ENCODE measurements at regions not wholly inside any gene's neighbourhood (a gene's known extent, or its start where the extent isn't known, plus 50 kb on each side); places are given as distances from the start of the nearest gene placed in this dataset.
"Not testable (repeated sequence)": the region's sequence is repeated elsewhere in the genome, so short reads cannot be mapped to it uniquely, and the experiment has no call there.

DNA sequence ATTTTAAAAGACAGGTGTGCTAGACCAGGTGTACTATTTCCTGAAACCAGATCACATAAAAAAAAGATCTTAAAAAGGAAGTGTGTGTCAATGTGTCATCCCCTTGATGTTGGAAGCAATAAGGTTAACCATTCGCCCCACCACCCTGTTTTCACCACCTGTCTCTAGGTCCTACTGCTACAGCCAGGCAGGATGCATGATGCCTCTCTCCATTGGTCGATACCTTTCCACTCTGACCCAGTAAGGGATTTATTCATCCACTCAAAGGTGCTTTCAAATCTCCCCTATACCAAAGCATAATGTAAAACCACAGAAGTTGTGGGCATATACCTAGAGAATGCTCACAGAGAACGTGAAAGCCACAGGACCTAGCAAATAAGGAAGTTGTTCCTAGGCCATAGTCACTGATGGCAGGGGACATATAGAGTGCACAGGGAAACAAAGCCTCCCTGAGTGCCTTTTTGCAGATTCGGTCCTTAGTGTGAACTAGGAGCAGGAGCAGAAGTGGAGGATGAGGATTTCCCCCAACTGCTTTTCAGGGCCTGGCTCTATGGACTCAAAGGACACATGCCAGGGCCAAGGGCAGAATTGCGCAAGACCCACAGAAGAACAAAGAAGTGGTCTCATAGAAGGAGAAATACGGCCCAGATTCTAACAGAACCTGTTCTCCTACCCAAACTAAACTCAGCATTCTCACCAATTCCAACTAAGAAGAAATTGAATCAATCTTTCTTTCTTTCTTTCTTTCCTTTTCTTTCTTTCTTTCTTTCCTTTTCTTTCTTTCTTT, 631.5 kb upstream of the NRP1 start:
- no peak for DNase-seq (ENCODE audit: low read depth in 1 of 2, low spot score in 1 of 2)

DNA sequence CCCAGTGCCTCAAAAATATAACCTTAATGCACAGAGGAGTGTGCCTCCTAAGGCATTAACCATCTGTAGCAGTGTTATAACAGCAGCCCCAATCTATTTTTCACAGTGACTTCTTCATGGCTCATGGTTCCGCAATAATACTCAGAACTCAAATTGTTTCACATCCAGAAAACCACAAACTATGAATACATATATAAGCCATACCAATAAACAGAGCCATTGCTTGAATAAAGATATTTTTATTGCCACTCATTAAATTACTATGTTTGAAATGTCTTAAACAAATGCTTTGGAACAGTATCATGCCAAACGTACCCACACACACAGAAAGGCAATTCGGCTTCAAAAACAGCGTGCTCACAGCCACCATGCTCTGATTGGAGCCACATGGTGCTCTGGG, 629.3 kb upstream of the NRP1 start:
- no peak for DNase-seq (ENCODE audit: low read depth in 1 of 2, low spot score in 1 of 2)

DNA sequence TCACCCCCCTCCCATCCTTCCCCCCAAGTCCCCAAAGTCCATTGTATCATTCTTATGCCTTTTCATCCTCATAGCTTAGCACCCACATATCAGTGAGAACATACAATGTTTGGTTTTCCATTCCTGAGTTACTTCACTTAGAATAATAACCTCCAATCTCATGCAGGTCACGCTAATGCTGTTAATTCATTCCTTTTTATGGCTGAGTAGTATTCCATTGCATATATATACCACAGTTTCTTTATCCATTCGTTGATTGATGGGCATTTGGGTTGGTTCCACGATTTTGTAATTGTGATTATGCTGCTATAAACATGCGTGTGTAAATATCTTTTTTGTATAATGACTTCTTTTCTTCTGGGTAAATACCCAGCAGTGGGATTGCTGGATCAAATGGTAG, 621.9 kb upstream of the NRP1 start:
- not testable (repeated sequence) for DNase-seq (ENCODE audit: low read depth in 1 of 2, low spot score in 1 of 2)

GRCh38 chr10:33955676-33956075, 621.2 kb upstream of the NRP1 start:
- DNase-seq (ENCODE audit: low read depth in 1 of 2, low spot score in 1 of 2), result no peak

DNA sequence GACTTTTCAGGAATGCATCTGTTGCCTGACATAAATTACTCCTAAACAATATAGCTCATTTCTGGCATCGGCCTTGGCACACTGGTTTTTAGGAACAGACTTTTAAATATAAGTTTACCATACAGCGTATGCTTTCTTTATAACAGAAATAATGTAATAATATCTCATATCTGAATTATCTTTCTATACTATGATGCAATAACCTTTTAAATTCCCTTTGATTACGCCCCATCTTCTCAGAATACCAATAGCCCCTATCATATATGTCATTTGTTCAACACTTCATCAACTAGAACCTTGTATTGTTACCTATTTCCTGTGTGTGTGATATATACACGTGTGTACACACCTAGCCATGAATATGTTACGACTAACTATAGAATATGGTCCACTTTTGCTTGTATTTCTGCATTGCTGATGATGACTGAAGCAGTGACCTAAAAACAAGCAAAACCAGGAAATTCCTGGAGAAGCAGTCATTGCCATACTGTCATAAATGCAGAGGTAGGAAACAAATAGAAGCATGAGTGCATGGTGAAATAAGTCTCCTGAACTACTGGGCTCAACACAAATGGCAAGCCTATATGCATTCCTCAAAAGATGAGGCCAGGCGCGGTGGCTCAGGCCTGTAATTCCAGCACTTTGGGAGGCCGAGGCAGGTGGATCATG, 618.4 kb upstream of the NRP1 start:
- no peak for DNase-seq (ENCODE audit: low read depth in 1 of 2, low spot score in 1 of 2)

- DNase-seq (ENCODE audit: low read depth in 1 of 2, low spot score in 1 of 2), result no peak
Measured at GRCh38 chr10:33950206-33950605, 615.7 kb upstream of the NRP1 start.

DNA sequence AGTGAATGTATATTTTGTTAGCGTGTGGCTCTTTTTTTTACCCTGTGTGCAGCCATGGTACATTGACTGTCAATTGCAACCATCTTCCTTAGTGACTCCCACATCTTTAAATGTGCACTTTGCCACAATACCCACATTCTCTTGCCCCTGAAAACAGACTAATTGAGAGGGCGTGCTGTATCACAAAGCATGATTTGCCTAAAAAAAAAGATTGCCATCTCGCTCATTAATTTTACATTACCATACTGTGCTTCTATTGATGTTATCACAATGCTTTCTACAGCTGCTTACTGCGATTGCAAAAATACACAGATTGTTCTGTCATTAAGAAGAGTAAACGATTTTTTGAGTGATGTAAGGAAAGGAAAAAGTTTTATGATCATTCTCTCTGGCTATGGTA, 613.1 kb upstream of the NRP1 start:
- no peak for DNase-seq (ENCODE audit: low read depth in 1 of 2, low spot score in 1 of 2)

GRCh38 chr10:33945051-33945450, 610.6 kb upstream of the NRP1 start:
- DNase-seq (ENCODE audit: low read depth in 1 of 2, low spot score in 1 of 2), result no peak

- no peak for DNase-seq (ENCODE audit: low read depth in 1 of 2, low spot score in 1 of 2)
Measured at GRCh38 chr10:33942508-33942907, 608.0 kb upstream of the NRP1 start.

DNA sequence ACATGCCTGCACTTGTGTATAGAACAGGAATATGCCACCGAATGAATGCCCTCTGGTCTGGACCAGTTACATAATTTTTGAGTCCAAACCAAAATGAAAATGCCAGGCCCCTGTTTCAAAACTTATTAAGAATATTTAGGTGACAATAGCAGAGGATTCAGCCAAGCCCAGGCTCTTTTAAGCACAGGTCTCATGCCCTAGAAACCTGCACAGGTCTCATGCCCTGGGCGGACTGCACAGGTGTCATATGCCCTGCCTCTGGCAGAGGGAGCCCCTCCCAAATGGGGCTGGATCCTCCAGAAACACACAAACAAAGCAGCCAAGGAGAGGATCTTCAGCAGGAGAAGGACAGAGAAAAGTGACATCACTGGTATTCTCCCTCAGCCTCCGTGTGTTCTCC, 605.4 kb upstream of the NRP1 start:
- DNase-seq (ENCODE audit: low read depth in 1 of 2, low spot score in 1 of 2), result no peak

GRCh38 chr10:33939410-33939809, 604.9 kb upstream of the NRP1 start:
- no peak for DNase-seq (ENCODE audit: low read depth in 1 of 2, low spot score in 1 of 2)

DNA sequence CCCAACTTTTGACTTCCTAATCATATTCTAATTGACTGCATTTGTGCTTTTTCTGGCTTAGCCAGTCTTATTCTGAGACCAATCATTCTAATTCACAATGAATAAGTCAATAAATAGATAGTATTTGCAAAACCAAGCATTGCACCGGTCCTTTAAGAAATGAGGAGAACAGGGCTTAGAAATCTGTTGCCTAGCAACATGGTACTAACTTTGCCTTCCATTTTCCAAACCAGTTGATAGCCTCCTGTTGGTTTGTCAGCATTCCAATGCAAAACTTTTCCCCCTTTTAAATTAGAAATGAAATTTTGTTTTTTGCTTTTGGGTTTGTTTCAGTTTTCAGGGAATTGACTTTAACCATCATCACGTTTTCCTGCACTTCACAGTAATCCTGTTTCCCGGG, 603.5 kb upstream of the NRP1 start:
- DNase-seq (ENCODE audit: low read depth in 1 of 2, low spot score in 1 of 2), result no peak

DNA sequence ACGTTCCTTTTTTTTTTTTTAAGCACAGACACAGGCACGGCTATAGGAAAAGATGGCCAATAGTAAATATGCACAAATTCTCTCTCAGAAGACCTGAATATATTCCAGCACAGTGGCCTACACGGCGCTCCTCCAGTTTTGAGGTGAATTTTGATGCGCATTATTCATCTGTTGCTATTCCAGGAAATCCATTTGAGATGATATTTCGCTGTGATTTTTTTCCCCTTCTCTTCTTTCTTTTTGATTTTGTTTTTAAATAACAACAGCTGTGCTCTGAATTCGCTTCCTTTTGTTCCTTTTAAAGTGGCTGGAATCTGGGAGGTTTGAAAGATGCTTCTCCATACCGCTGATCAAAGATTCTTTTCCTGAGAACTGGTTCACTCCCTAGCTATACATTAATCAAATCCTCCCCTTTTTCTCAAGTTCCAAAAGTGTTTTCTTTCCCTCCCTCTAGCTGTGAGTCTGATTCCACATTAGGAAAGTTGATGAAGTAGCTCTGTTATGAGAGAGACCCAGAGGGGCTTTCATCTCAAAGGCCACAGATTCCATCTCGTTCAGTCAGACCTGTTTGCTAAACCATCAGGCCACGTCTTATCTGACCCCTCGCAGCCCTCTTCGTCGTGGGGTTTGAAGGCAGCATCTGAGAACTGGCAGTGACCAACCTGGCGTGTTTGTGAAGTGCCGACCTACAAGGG, 602.7 kb upstream of the NRP1 start:
- no peak for DNase-seq (ENCODE audit: low read depth in 1 of 2, low spot score in 1 of 2)

DNA sequence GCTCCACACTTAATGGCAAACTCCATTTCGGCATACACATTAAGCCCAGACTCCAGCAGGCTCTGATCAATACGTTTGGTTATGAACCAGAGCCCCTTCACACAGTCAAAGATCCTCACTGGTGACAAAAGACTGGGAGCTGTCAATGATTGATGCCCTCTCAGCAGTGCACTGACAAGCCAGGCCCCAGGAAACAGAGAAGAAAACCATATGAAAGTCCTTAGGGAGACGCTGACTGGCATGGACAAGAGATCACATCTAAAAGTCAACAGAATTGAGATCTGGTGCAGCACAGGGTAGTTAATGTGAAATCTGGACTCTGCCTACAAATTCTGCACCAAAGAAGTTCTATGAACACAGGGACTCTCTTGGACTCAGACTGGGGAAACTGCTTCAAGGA, 600.9 kb upstream of the NRP1 start:
- no peak for DNase-seq (ENCODE audit: low read depth in 1 of 2, low spot score in 1 of 2)

DNA sequence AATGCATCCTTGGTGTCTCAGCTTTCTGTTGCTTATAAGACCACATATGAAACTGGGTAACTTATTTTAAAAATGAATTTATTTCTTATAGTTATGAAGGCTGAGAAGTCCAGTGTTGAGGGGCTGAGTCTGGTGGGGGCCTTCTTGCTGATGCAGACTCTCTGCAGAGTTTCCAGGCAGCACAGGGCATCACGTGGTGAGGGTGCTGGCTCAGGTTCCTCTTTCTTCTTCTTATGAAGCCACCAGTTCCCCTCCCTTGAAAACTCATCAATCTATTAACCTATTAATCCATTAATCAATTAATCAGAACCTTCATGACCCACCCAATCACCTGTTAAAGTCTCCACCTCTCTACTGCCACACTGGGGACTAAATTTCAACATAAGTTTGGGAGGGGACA, 595.6 kb upstream of the NRP1 start:
- no peak for DNase-seq (ENCODE audit: low read depth in 1 of 2, low spot score in 1 of 2)

GRCh38 chr10:33927347-33927746, 592.9 kb upstream of the NRP1 start:
- no peak for DNase-seq (ENCODE audit: low read depth in 1 of 2, low spot score in 1 of 2)

- no peak for DNase-seq (ENCODE audit: low read depth in 1 of 2, low spot score in 1 of 2)
Measured at GRCh38 chr10:33921970-33922605, 587.6 kb upstream of the NRP1 start.

DNA sequence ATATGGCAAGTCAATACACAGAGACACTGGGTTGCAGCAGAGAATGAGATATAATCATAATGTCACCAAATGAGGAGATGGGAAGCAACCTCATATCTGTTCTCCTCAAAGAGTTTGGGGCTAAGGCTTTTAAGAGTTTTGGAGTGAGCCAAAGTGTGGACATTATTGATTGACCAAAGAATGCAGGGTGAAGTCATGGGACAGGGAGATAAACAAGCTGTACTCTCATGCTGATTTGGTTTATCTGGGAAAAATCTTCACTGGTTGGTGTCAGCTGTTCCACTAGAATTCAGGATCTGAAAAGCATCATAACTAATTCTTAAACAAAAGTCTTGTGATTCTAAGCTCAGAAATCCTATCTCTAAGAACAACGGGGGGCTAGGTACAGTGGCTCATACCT, 585.9 kb upstream of the NRP1 start:
- DNase-seq (ENCODE audit: low read depth in 1 of 2, low spot score in 1 of 2), result no peak

DNA sequence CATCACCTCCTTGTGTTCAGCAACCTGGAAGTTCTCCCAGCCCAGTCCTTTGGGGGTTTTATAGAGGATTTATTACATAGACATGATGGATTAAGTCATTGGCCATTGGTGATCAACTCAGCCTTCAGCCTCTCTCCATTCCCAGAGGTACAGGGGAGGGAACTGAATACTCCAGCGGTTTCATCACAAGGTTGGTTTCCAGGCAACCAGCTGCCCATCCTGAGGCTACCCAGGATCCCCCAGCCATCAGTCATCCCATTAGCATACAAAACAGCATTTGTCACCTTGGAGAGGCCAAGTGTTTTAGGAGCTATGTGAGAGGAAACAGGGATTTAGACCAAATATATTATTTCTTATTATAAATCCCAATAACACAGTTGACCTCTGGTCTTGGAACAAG, 584.8 kb upstream of the NRP1 start:
- no peak for DNase-seq (ENCODE audit: low read depth in 1 of 2, low spot score in 1 of 2)

DNA sequence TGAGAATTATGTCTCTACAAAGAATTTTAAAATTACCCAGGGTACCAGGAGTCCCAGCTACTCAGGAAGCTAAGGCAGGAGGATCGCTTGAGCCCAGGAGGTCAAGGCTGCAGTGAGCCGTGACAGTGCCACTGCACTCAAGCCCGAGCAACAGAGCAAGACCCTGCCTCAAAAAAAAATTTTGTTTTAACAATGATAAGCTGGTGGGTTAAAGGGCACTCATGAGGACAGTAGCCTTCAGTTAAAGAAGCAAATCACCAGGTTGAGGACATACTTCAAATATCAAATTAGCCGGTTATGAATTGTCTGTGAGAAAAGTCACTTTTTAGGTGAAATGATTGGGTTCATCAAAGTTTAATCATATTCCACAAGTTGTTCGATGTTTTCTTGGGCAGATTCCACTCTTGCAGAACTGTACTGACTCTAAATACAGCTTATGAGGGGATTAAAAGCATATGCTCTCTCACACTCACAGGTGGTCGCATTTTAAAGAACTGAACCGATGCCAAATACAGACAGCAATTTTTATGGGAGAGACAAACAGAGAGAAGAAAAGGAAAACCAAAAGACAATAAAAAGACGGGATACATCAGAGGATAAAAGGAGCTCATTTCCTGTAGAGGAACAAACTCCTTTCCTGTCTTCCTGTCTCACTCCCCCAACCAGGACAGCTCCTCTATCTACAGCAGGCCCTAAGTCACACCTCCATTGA, 582.8 kb upstream of the NRP1 start:
- no peak for DNase-seq (ENCODE audit: low read depth in 1 of 2, low spot score in 1 of 2)

DNA sequence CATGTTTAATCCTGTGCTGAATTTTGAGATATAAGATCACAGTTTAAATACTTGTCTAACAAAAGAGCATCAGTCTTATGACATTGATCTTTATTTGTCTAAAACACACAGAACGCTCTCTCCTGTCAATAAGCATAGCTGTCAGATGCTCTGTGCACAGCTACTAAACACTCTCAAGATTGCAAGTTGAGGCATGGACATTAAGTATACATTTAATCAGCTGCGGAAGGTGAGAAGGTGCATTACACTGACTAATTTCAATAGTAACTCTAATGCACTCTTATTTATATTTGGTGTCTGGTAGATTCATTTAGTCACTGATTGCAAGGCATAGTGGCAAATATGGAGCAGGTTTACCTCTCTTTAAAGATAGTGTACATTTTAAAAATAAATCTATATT, 580.3 kb upstream of the NRP1 start:
- DNase-seq (ENCODE audit: low read depth in 1 of 2, low spot score in 1 of 2), result no peak

Measured in activated CD4-positive, alpha-beta T cell treated with anti-CD3 and anti-CD28 coated beads, Interleukin-2, amount 50 U/mL, for 24 hours (primary cell).